ENCODE measurements at regions not wholly inside any gene's neighbourhood (a gene's known extent, or its start where the extent isn't known, plus 50 kb on each side); places are given as distances from the start of the nearest gene placed in this dataset.

- TF ChIP-seq POLR2A (IDR thresholded peaks at IDR 0.05) (no peak), CTCF (IDR thresholded peaks at IDR 0.05) (no peak)
Measured at GRCh38 chrX:109783701-109784079, 50.6 kb upstream of the ACSL4 start.
